ENCODE measurements at regions not wholly inside any gene's neighbourhood (a gene's known extent, or its start where the extent isn't known, plus 50 kb on each side); places are given as distances from the start of the nearest gene placed in this dataset.
"Not testable (repeated sequence)": the region's sequence is repeated elsewhere in the genome, so short reads cannot be mapped to it uniquely, and the experiment has no call there.

DNA sequence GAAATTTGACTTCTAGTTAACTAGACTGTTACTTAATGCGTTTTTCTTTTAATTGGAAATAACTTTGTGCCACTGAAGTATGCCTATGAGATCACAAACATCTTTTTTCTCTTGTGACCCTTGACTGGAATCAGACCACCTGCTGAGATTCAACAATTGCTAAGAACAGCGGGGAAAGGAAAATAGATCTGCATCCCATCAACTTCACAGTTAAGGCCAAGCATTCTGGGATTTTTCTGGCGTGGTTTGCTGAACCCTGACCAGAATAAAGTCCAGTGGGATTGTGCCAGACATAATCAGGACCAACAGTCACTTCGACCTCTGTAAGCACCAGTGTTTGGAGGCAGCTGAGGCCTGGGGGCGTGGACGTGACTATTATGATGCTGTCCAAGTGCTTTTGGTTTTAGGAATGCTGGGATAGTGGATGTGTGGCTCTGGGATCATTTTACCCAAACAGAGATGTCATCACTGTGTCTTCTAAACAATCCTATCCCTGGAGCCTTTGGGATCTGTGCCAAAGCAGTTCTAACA lies 373.3 kb upstream of the PRKCQ start:
- DNase-seq = no peak
- intact Hi-C loops (cut with DNase I) = no loop called here

DNA sequence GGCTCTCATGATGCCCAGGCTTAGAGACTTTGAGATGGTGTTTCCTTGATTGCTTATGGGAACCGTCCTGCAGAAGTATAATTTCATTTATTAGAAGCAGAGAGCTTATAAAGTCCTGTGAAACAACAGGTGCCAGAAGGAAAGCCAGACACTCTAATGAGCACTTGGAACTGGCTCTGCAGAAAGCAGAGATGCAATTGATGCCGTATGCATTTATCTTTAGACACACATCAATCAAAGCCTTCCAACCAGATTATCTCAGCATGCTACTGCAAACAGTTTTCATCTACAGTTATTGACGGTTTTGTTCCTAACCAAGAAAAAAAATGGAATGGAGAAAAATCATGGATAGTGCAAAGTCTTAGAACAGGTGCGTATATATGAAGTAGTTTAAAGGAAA lies 371.7 kb upstream of the PRKCQ start:
- DNase-seq = no peak
- intact Hi-C loops (cut with DNase I) = no loop called here

DNA sequence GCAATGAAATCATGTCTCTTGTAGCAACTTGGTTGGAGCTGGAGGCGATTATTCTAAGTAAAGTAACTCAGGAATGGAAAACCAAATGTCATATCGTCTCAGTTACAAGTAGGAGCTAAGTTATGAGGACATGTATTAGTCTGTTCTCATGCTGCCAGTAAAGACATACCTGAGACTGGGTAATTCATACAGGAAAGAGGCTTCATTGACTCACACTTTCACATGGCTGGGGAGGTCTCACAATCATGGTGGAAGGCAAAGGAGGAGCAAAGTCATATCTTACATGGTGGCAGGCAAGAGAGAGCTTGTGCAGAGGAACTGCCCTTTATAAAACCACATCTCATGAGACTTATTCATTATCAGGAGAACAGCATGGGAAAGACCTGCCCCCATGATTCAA lies 370.1 kb upstream of the PRKCQ start:
- DNase-seq = no peak
- intact Hi-C loops (cut with DNase I) = no loop called here

DNA sequence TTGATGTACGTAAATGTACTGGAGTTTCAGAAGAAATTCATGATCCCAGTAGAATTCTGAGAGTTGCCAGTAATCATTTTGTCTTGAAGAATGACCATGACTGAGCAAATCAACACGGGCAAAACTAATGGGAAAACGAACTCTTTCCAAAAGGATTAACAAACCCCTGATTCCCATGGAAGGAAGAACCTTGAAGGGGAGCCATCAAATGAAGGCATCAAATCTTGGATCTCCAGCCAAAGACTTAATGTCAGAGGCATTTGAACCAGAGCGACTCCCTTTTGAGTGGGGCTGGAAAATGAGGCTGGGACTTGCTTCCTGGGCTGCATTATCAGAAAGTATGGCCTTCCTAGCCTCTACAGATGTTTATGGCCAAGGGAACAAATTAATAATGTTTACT lies 364.4 kb upstream of the PRKCQ start:
- intact Hi-C loops (cut with DNase I) = no loop called here
- no peak for DNase-seq

DNA sequence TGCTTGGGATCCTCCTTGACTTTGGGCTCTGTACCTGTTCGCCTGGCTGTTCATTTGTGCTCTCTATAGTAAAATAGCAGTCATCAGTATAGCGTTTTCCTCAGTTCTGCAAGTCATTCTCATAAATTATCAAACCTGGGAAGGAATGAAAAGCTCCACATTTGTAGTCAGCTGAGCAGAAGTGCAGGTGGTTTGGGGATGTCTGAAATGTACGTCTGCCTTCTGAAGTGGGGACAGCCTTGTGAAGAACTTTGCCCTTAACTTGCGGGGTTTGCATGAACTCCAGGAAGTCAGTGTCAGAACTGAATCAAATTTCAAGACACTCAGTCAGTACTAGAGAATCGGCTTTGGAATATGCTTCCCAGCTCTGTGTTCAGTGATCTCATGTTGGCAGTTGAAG lies 358.3 kb upstream of the PRKCQ start:
- DNase-seq = no peak
- intact Hi-C loops (cut with DNase I) = no loop called here

DNA sequence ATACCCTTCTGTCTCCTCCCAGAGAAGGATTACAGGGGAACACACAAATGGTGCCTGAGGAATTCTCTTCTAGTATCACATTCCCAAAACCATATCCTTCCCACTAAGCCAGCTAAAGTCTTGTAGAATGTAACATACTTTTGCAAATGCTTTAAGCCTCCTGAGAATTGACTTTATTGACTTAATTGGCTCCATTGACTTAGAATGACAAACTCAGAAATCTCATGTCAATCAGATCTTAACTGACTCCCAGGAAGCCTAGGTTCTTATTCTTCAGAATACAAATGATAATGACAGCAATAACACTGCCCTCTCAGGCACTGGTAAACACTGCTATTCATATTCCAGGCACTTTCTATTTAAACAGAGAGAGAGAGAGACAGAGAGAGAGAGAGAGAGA lies 356.9 kb upstream of the PRKCQ start:
- no peak for DNase-seq
- intact Hi-C loops (cut with DNase I) = no loop called here

DNA sequence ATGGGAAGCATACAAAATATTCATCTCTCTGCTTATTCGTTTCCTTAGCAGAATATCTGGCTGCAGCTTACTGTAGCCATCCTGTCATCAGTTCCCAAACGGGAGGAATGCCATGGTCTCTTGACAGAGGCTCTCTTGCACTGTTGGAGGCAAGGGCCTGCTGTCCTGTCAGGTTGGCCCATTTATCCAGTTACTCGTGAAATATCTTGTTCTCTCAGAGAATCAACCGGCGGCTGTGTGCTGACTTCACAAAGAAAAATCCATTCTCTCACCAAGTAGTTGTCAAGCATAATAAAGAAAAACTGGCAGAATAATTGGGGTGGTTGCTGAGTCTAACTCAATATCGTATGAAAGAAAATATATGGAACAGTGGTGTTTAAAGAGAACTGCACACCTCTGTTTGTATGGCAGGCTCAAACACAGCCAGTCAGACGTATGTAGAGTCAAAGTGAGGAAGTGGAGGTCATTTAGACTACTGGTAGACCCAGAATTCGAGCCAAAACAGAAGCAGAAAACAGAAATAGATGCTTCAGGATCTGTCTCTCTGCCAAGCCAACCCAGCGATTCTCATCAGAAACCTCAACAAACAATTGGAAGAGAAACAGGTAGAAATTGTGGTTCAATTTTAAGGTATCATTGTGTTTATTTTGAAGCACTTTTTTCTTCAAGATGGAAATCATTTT lies 349.2 kb upstream of the PRKCQ start:
- peak in 3 of 42 donors; percentile 11 to 46 (median 23) for DNase-seq
- intact Hi-C loops (cut with DNase I) = loop anchor here (10.0 kb wide), 1 partner anchor 56 kb away; no protein-coding TSS in a partner anchor

DNA sequence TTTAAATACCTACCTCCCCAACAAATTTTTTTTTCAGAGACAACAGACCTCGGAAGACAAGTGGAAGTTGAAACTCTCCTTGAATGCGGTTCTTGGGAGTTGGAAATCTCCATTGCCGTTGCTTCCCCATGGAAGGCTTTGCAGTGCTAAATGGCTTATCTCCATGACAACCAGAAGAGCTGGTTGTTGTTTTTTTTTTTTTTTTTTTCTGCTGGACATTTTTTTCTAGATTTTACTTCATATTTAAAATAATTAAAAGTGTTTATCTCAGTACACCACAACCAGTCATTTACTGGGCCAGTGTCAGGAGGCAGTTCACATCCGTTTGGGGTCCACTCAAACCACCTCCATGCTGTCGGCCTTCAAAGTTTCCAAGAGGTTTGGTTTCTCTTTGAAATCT lies 348.5 kb upstream of the PRKCQ start:
- no peak for DNase-seq
- intact Hi-C loops (cut with DNase I) = loop anchor here (10.0 kb wide), 1 partner anchor 56 kb away; no protein-coding TSS in a partner anchor

DNA sequence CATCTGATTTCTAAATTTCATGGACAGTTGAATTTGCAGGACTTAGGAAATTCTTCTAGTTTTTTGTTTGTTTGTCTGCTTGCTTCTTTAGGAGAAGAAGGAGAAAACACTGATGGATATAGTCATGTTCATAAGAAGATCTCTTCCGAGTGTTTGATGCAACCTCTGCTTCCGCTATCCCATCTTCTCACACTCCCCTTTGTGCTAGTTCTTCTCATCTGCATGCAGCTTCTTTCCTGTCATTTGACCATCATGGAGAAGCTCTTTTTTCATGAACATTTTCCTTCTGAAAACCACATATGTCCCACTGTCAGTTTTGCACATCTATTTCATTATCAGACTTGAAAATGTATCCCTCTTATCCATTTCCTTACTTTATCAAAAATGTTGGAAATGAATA lies 346.9 kb upstream of the PRKCQ start:
- intact Hi-C loops (cut with DNase I) = loop anchor here (10.0 kb wide), 1 partner anchor 58 kb away; no protein-coding TSS in a partner anchor
- no peak for DNase-seq

DNA sequence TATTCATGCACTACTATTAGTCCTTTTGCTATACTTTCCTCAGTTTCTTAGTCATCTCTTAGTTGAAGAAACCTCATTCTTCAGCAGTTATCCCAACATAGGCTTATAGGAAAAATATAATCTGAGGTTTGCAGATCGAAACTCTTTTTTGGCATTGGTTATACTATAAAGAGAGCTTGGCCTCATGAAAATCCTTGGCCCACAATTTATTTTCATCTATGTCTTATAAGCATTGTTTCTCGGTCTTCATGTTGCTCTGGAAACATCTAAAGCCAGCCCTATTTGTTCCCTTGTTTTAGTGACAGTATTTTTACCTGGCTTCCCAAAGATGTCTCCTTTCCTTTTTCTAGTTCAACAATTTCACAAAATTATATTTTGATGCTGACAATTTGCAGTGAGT lies 345.1 kb upstream of the PRKCQ start:
- DNase-seq = no peak
- intact Hi-C loops (cut with DNase I) = loop anchor here (10.0 kb wide), 1 partner anchor 60 kb away; no protein-coding TSS in a partner anchor

DNA sequence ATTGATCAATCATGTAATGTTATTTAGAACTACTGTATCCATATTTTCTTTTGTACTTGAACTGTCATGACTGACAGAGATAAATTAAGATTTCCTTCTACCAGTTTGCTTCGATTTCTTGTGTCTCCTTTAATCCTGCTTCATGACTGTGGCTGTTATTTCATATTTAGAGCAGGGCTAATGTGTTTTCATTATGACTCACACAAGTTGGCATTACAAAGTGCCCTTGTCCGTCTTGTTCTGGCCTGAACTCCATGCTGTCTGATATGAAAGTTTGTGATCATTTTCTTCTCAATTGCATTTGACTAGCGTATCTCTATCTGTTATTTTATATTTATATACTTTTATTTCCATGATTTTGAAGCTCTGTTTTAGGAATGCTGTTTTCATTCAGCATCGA lies 344.1 kb upstream of the PRKCQ start:
- intact Hi-C loops (cut with DNase I) = loop anchor here (10.0 kb wide), 1 partner anchor 61 kb away; no protein-coding TSS in a partner anchor
- DNase-seq = no peak

DNA sequence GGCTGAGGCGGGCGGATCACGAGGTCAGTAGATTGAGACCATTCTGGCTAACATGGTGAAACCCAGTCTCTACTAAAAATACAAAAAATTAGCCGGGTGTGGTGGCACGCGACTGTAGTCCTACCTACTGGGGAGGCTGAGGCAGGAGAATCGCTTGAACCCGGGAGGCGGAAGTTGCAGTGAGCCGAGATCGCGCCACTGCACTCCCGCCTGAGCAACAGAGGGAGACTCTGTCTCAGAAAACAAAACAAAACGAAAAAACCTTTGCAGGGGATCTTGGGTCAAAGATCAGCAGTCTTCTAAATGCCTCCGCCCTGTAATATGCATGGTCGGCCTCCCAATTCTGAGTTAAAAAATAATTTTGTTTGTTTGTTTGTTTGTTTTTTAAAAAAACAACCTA lies 340.9 kb upstream of the PRKCQ start:
- DNase-seq = not testable (repeated sequence)
- intact Hi-C loops (cut with DNase I) = loop anchor here (10.0 kb wide), 1 partner anchor 64 kb away; no protein-coding TSS in a partner anchor

DNA sequence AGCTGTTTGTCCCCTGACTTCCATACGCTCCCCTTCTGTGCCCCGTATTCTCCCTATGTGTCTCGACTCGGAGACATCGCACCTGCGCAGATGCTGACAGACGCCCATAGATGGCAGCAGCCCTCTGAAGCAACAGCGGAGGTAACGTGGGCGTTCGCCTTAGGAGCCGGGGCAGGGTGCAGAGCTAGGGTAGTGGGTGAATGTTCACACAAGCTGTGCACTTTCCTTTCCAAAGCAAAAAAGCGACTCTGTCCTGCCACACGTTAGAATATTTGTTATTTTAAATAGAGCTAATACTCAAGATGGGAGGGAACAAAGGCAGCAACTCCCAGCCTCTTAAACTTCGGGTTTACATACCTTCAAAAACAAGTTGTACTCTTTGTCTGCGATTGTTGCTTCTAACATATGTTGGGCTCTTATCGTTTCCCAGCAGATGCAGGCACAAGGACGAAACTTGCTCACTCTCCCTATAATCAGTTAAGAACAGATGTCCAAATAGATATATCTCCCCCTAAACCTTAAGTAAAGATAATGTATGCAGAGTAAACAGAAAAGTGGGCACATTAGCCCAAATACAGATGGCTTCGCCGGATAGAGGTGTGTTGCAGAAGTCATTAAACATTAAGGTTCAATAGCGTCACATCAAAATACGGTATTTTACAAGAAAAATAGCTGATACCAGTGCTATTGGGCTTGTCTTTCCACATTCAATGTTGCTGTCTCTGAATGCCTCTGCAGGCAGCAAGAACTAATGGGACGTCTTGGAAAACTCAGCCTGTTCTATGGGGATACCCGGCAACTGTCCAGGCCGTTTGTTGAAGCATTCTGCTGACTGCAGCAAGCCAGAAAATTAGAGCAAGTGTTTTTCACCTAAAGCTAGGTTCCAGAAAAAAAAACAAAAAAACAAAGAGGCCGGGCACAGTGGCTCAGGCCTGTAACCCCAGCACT lies 340.3 kb upstream of the PRKCQ start:
- intact Hi-C loops (cut with DNase I) = loop anchor here (10.0 kb wide), 1 partner anchor 64 kb away; no protein-coding TSS in a partner anchor
- DNase-seq = peak; percentile 74 to 94 (median 88)

DNA sequence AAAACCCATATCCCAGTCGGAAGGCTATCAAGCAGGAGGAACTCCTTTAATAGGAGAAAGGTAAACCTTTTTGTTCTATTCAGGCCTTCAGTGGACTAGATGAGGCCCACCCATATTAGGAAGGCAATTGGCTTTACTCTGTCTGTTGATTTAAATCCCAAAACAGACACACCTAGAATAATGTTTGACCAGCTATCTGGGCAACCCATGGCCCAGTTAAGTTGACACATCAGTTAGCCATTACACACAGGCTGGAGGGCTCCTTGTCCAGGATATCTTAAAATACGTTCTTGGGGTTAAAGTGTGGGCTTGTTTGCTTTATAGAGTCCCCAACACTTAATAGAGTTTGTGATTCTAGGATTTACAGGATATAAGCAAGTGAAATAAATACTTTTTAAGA lies 339.0 kb upstream of the PRKCQ start:
- DNase-seq = no peak
- intact Hi-C loops (cut with DNase I) = loop anchor here (5.0 kb wide), 1 partner anchor 493 kb away; the partner anchor contains the start of gene SFMBT2

DNA sequence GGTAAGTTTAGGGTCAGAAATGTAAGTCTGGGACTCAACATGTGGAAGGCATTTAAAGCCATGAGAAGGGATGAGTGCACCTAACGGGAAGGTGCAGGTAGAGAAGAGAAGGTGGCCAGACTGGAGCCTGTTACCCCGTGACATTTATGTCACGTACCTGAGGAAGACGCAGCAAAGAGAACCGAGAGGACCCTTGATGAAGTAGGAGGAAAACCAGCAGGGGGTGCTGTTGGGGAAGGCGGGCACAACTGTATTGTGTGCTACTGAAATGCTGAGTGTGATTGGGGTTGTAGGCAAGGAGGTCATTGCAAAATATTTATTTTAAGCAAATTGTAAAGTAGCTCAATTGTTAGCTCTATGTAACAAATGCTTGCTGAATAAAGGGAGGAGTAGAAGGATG lies 338.2 kb upstream of the PRKCQ start:
- intact Hi-C loops (cut with DNase I) = loop anchor here (5.0 kb wide), 1 partner anchor 494 kb away; the partner anchor contains the start of gene SFMBT2
- peak; percentile 14 to 86 (median 62) for DNase-seq

DNA sequence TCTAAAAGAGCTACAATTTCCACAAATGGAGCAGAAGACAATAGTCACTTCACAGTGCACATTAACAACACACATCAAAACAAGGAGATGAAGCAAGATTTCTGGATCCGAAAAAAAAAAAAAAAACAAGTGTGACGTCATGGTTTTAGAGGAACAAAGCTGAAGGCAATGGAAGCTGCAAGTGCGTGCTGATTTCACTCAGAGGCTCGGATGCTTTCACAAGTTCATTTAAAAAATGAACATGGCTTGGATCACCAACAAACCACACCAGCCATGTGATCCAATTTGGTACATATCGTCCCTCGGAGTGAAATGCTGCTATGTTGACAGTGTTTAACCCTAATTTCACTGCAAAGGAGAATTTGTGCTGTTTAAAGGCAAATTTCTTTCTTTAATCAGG lies 337.0 kb upstream of the PRKCQ start:
- peak in 2 of 42 donors; percentile 18 to 21 for DNase-seq
- intact Hi-C loops (cut with DNase I) = loop anchor here (5.0 kb wide), 1 partner anchor 495 kb away; the partner anchor contains the start of gene SFMBT2

DNA sequence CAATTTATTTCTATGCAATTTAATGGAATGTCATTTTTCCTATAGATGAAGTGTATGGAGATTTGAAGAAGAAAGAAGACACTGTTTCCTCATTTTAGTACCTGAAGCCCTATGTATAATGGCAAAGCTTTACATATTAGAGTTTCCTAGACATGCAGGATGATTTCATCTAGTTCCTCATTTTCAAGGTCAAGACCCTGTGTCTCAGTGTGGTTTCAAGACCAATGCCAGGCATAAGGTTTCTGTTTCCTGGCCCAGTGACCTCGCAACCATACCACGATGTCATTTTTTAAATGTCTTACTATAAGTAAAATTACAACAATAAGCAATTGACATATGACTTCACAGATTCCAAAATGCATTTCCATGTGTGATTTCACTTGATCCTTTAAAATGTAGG lies 336.5 kb upstream of the PRKCQ start:
- intact Hi-C loops (cut with DNase I) = loop anchor here (5.0 kb wide), 1 partner anchor 496 kb away; the partner anchor contains the start of gene SFMBT2
- no peak for DNase-seq

DNA sequence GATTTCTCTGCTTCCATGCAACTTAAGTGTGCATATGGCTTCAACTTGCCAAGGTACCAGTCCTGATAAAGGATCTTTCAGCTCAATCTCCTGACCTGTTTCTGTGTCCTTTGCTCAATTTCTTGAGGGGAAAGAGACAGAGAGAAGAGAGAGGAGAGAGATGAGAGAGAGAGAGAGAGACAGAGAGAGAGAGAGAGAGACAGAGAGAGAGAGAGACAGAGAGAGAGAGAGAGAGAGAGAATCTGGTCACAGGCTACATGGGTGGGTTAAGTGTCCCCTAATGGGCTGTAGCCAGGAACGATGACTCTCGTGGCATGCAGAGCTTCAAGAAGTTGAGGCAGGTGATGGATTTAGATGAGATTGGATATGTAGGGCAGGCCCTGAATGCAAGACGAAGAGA lies 335.2 kb upstream of the PRKCQ start:
- intact Hi-C loops (cut with DNase I) = loop anchor here (5.0 kb wide), 1 partner anchor 497 kb away; the partner anchor contains the start of gene SFMBT2
- DNase-seq = no peak

DNA sequence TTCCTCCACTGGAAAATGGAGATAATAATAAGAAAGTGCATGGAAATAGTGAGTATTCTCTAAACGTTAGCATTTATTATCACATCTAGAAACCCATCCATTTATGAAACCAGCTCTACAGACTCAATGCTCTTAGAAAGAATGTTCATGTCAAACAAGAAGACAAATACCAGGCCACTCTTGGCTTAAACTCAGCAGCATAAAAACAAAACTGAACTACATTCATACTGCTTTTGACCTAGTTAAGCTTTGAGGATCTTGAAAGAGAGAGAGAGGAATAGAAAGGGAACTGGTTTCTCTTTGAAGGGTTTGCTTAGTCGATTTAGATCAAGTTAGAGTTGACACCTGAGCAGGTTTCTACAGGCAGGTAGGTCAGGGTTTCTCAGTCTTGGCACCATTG lies 332.9 kb upstream of the PRKCQ start:
- DNase-seq = no peak
- intact Hi-C loops (cut with DNase I) = no loop called here

Data from head of caudate nucleus (tissue), 42 donors.